Stimulated activated CD4-positive, alpha-beta T cell treated with anti-CD3 and anti-CD28 coated beads, Interleukin-2, amount 100 ng/mL, for 4 hours (primary cell): ENCODE measurements at regions not wholly inside any gene's neighbourhood (a gene's known extent, or its start where the extent isn't known, plus 50 kb on each side); places are given as distances from the start of the nearest gene placed in this dataset.

Experiments used
- DNase-seq: peaks from one replicate; pipeline ENCODE4 v3.0.0-alpha.2; 2020; ENCODE audit warnings: low read depth

DNA sequence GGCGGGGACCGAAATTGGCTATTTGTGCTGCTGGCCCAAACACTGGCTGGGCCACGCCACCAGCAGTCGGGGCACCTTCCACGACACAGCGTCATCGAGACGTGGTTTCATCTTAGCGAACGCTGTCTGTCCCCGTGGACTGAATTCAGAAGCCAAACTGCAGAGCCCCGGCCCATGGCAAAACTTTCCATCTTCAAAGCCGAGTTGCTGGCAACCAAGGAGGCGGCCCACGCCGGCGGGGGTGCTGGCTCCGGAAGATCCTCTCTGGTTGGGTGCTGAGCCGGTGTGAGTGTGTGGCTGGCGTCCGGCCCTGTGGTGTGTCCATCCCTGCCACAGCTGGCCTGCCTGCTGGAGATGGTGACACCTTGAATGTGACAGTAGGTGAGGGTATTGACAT is 96.6 kb upstream of the ADRA2C start:
- DNase-seq, result no peak

DNA sequence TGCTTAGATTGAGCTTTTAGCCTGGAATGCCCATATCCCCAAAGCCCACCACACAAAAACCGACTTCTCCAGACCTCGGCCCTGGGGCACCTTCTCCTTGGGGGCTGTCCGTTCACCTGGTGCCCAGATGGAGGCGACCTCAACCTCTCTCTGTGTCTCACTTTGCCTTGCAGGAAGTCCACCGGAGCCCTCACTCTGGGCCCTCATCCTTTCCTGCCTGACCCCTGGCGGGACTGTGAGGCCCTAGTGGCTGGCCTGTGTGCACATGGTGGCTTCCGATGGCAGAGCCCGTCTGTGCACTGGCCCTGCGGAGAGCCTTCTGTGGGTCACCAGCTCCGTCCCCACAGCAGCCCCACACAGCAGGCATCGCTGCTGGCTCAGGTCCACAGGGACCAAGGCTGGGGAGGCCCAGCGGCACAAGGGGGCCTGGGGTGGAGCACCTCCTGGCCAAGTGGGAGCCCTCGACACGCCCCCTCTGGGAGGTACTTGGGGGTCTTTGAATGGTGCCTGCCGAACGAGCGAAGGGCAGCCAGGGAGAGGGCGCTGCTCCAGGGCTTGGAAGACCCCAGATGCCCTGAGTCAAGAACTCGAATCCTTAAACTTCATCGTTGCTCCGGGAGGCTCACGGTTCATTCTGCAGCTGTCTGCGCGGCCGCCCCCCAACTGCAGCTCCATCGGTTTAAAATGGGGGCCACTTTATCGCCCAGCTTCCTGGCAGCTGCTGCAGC is 97.2 kb upstream of the ADRA2C start:
- DNase-seq, result no peak

GRCh38 chr4:3667258-3667657 is 98.9 kb upstream of the ADRA2C start:
- no peak for DNase-seq

- no peak for DNase-seq
Measured at GRCh38 chr4:3666263-3666662, 99.9 kb upstream of the ADRA2C start.

- DNase-seq, result no peak
Measured at GRCh38 chr4:3665360-3665891, 100.8 kb upstream of the ADRA2C start.

DNA sequence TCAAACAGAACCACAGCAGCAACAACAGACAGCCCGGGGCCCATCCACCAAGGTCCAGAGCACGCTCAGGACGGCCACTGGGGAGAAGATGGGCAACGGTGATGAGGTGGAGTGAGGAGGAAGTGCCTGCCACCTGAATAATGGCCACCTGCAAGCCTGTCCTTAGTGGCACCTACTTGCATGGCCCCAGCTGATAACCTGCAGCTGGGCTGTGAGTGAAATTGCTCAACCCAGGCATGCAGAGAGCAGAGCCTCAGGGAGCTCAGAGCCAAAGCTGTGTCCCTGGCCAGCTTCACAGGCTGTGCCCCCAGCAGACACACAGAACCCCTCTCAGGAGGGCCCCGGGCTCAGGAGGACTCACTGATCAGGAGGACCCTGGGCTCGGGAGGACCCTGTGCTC is 102.4 kb upstream of the ADRA2C start:
- DNase-seq, result no peak

DNA sequence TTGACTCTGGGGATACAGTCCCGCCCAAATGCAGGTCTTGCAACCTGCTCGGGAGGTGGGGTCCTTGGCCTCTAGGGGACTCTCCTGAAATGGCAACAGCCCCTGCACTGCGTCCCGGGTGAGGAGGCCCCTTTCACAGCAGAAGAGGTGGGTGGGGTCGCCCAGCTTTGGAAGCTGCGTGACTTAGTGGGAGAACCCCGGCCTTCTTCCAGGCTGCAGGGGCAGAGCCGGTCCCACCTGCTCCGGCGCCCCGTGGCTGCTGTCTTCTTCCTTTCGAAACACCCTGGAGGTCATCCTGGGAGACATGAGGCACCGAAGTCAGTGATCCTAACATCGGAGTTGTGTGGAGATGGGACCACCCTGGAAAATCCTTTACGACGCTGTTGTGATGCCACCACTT is 103.7 kb upstream of the ADRA2C start:
- no peak for DNase-seq

DNA sequence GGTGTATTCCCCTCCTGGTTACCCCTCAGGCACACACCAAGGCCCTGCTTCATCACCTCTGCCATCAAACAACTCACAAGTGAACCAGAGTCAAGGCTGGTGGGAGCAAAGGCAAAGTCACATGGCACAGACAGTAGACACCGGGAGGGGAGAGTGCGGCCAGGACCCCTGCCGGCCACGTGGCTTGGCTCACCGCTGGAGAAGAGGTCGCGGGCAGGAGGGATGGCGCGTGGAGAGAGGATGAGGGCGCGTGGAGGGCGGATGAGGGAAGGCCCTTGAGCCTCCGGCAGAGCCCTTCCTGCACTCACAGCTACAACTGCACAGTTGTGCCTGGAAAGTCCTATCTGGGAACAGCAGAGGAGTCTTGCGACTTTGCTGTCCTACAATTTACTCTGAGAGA is 104.2 kb upstream of the ADRA2C start:
- no peak for DNase-seq

GRCh38 chr4:3660928-3661515 is 105.2 kb upstream of the ADRA2C start:
- DNase-seq, result no peak

DNA sequence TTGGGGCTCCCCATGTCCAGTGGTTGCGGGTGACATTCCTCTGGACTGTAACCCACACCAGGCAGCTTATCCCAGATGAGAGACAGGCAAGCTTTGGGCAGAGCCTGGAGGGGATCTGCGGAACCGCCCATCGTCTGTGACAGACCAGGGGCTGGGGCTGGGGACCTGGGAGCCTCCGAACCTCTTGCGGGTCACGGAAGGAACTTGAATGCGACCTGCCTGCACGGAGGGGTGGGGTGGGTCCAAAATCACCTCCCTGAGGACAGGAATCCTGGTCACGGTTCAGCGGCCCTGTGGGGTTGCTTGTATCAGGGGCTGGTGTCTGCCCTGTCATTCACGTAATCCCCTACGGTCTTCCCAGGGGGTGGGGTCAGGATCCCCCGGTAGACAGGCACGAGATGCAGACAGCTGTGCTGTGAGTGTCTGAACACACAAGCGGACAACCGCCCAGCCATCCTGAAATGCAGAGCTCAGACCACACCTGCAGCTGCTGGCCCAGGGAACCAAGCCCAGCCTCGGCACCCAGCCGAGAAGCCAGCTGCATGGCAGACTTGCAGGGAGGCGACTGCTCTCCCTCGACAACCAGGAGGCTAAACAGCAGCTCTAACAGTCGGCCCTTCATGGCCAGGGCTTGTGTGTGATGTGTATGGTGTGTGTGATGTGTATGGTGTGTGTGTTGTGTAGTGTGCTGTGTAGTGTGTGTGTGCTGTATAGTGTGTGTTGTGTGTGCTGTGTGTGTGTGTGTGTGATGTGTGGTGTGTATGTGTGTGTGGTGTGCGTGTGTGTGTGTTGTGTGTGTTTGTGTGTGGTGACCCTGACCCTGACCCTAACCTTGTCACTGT is 105.9 kb upstream of the ADRA2C start:
- no peak for DNase-seq

DNA sequence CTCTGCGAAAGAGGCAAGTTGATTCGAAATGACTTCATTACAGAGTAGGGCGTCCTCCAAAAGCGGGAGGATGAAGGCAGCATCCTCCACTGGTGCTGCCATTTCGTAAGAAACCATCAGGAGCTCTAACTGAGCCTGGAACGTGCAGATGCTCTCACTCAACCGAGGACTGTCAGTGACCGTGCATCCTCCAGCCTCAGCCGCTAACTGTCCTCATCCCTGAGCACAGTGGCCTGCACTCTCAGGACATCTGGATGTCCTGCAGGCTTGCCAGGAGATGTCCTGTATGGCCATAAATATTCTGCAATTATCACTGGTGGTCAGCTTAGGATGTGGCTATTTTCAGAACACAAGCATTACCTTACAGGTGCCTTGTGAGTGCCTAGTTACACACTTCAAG is 107.1 kb upstream of the ADRA2C start:
- DNase-seq, result no peak

DNA sequence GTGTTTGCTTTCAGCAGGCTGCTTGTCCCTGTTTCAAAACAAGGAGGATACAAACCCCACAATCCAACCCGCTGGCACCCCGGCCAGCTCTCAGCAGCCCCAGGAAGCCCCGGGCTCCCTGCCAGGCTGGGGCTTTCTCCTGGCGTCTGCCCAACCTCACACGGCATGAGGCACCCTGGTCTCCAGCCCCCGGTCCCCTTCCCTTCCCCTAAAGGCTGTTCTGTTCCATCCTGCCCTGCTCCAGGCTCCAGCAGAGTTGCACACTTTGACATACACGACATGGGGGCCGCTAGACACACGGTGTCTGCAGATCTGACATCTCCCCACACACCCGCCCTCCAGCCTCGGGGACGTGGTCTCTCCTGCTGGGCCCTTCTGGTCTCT is 107.7 kb upstream of the ADRA2C start:
- DNase-seq, result no peak

GRCh38 chr4:3657902-3658529 is 108.2 kb upstream of the ADRA2C start:
- no peak for DNase-seq

- no peak for DNase-seq
Measured at GRCh38 chr4:3656416-3657356, 109.5 kb upstream of the ADRA2C start.

DNA sequence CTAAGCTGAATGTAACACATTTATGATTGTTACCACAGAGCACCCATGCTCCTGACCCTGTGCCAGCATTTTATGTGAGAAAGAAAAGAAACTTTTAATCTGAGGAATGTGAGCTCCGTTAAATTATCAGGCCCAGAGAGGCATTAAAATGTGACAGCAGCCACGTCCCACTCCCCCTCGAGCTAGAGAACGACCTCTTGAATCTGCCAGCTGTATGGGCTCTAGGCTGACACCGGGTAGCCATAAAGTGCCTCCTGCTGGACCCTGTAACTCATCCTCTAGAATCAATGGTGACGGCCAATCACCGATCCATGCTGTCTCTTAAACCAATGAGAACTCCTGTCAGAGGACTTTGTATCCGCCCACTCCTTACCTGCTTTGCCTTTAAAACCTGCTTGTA is 110.2 kb upstream of the ADRA2C start:
- DNase-seq, result no peak

DNA sequence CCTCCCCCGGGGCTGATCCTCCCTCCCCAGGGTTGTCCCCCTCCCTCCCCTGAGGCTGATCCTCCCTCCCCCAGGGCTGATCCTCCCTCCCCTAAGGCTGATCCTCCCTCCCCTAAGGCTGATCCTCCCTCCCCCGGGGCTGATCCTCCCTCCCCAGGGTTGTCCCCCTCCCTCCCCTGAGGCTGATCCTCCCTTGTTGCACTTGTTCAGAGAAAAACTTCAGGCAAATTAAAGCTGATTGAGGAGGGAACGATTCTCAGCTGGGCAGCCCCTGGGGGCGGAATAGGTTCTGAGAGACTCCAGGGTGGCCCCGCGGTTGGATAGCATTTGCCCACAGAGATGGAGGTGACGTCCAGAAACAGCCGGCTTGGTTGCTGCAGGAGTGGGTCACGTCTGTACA is 110.7 kb upstream of the ADRA2C start:
- DNase-seq, result no peak

DNA sequence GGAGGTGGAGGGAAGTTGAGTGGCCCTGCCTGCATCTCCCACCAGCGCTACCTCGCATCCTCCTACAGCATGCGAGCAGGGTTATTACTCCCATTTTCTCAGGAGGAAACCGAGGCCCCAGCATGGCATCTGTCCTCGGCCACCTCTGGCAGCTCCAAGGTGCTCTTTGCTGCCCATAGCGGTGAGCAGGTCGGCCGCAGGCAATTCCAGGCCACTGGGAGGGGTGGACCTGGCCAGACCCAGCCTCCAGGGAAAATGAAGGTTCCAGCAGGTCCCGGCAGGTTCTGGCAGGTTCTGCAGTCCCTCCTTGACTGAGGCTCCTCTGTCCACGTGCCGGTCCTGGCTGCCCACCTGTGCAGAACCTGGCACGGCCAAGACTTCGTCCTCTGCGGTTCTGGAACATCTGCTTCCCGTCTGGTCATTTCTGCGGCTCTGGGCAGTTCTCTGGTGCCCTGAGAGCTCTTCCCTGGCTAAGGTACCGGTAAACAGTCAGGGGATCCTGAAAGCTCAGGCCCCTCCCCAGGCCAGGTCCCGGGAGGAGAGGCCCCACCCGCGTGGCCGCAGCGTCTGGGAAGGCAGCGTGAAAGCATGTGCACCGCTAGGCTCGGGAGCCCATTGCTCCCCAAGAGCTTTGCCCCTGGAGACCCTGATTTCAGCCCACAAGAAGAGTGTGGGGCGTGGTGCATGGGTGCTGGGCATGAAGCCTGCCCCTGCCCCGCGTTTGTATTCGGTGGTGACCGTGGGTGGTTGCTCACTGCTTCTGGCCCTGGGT is 112.0 kb upstream of the ADRA2C start:
- DNase-seq, result no peak

GRCh38 chr4:3652586-3652985 is 113.6 kb upstream of the ADRA2C start:
- no peak for DNase-seq

DNA sequence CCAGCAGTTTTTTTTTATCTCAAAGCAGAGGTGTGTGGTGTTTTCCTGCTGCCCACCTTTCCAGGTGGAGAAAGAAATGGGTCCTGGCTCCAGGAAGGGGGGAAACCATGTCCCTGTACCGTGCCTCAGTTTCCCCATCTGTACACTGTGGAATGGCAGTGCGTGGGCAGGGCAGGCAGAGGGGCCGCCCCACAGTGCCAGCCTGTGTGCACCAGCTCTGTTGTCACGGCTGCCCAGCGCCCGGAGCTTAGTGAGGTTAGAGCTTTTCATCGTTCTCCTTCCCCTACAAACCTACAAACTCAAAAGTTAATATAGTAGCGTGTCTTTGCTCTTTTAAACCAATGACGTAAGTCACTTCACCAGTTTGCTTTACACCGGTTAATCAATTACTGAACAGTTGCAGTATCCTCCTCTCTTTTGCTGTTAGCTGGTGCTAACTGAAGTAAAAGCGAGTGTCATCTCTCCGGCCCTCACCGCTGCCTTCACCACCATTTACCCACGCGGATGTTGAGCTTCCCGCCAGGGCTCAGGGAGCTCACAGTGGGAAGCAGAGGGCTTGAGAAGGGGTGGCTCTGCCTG is 114.8 kb upstream of the ADRA2C start:
- DNase-seq, result no peak

DNA sequence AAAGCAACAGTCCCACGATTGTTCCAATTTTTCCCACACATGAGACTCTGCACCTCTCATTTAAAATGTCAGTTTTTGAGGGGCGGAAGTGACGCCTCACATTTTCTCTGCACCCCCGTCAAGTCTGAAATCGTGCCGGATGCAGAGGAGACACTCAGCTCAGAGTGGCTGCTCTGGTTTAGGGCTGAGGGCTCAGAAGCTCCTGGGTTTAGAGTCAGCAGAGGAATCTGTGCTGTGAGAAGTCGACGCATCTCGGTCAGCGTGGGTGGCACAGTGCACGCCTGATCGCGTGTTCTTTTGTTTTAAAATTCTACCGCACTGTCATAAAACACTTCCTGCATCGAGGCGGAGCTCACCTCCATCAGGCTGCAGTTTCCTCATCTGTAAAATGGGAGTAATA is 116.7 kb upstream of the ADRA2C start:
- DNase-seq, result no peak
